PC-3 (cell line): ENCODE measurements at regions not wholly inside any gene's neighbourhood (a gene's known extent, or its start where the extent isn't known, plus 50 kb on each side); places are given as distances from the start of the nearest gene placed in this dataset.

ENCODE experiments used
- ATAC-seq: fragments of 200-7000 bp; cut with Tn5 transposase; 2 replicates; pipeline ENCODE4 v1.9.1; 2020; ENCODE audit warnings: mild to moderate bottlenecking, moderate library complexity
- BruUV-seq: library from RNA; stranded (reverse); fragments of 400-500 nt; replicated peaks from 2 replicates; lab custom pipeline; 2021; lab: Mats Ljungman, UMichigan
- CTCF ChIA-PET: fragments of 300-600 bp; sonication (Branson Sonifier 250); formaldehyde crosslinking; loops from one replicate; lab custom pipeline; 2022; ENCODE audit warnings: antibody characterized with exemption; lab: Charles Lee
- POLR2A ChIA-PET: fragments of 300-600 bp; sonication (Branson Sonifier 250); formaldehyde crosslinking; loops from one replicate; lab custom pipeline; 2022; ENCODE audit warnings: antibody characterized with exemption; ENCODE audit not compliant: unreplicated experiment; lab: Charles Lee
- DNase-seq: peaks from one replicate; pipeline ENCODE4 v3.0.0-alpha.2; 2015
- H2AFZ ChIP-seq: fragments of 300-600 bp; sonication (generic); 2 replicates; pipeline ENCODE4 v1.6.0; 2016; ENCODE audit warnings: antibody characterized with exemption, low read length
- H3F3A ChIP-seq: fragments of 300-600 bp; sonication (generic); one replicate; pipeline ENCODE4 v1.6.0; 2017; ENCODE audit warnings: antibody characterized with exemption, low read length, control low read depth, mild to moderate bottlenecking; ENCODE audit not compliant: unreplicated experiment
- H3K27ac ChIP-seq: fragments of 300-600 bp; sonication (generic); 2 replicates; pipeline ENCODE4 v1.5.1; 2016; ENCODE audit warnings: mild to moderate bottlenecking, low read length
- H3K27me3 ChIP-seq: fragments of 300-600 bp; sonication (generic); 2 replicates; pipeline ENCODE4 v1.6.1; 2016; ENCODE audit warnings: low read length, mixed read lengths
- H3K36me3 ChIP-seq: fragments of 300-600 bp; sonication (generic); 2 replicates; pipeline ENCODE4 v1.6.1; 2016; ENCODE audit warnings: low read depth, mixed run types, low read length, mixed read lengths
- H3K4me1 ChIP-seq: fragments of 300-600 bp; sonication (generic); 2 replicates; pipeline ENCODE4 v1.5.1; 2016; ENCODE audit warnings: low read length; ENCODE audit not compliant: insufficient read depth
- H3K4me2 ChIP-seq: fragments of 300-600 bp; sonication (generic); 2 replicates; pipeline ENCODE4 v1.6.0; 2016; ENCODE audit warnings: low read length
- H3K4me3 ChIP-seq: fragments of 300-600 bp; sonication (generic); 2 replicates; pipeline ENCODE4 v1.5.1; 2016; ENCODE audit warnings: mild to moderate bottlenecking, low read length, mixed read lengths
- H3K79me2 ChIP-seq: fragments of 300-600 bp; sonication (generic); 2 replicates; pipeline ENCODE4 v1.6.1; 2017; ENCODE audit warnings: low read length, mixed read lengths
- H3K9ac ChIP-seq: fragments of 300-600 bp; sonication (generic); 2 replicates; pipeline ENCODE4 v1.6.0; 2016; ENCODE audit warnings: mild to moderate bottlenecking, low read length
- H3K9me2 ChIP-seq: fragments of 300-600 bp; sonication (generic); replicated peaks from 2 replicates; pipeline ENCODE4 v1.6.1; 2016; ENCODE audit warnings: mixed run types, low read length, mixed read lengths
- H3K9me3 ChIP-seq: fragments of 300-600 bp; sonication (generic); 2 replicates; pipeline ENCODE4 v1.6.1; 2016; ENCODE audit warnings: low read length, mixed read lengths
- H4K20me1 ChIP-seq: fragments of 300-600 bp; sonication (generic); 2 replicates; pipeline ENCODE4 v1.6.1; 2016; ENCODE audit warnings: low read length, mixed read lengths
- EZH2 ChIP-seq: fragments of 300-600 bp; sonication (generic); IDR thresholded peaks from one replicate; pipeline ENCODE4 v1.6.1; 2017; ENCODE audit warnings: antibody characterized with exemption, mild to moderate bottlenecking, low read length; ENCODE audit not compliant: unreplicated experiment
- EZH2phosphoT487 ChIP-seq: fragments of 300-600 bp; sonication (generic); IDR thresholded peaks from 2 replicates; pipeline ENCODE4 v1.6.1; 2018; ENCODE audit warnings: mild to moderate bottlenecking, antibody characterized with exemption, low read length, borderline replicate concordance
- intact Hi-C: fragments of 100-400 bp; cut with micrococcal nuclease; formaldehyde crosslinking; loops from 2 replicates; pipeline ENCODE4 v1.9.0; 2023
- TF ChIP-seq, protein P1 (sequence below): fragments of 300-600 bp; sonication (generic); conservative IDR thresholded peaks from 2 replicates; pipeline ENCODE4 v1.5.1; 2017; ENCODE audit warnings: antibody characterized with exemption, low read depth, mild to moderate bottlenecking, low read length

DNA sequence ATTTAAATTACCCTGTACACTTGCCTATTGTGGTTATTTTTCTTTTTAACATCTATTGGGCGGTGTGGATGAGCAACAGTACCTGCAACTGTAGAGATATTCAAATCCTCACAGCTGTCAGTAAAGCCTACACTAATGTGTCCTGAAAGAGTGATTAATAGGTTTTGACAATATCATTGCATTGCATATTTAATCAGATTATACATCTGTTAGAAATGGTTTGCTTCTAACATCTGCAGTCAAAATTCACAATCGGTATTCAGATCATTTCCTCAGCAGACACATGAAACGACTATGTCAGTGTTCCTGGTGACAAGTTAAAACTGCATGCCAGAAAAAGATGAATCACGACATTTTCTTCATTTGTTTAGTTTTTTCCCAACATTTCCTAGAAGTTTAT lies 254.6 kb upstream of the EPHA5 start:
- Histone ChIP-seq H3K4me2 (no peak overlapping the region), H4K20me1 (no peaks in the 10 kb centered on the region), H3K79me2 (no peaks in the 10 kb centered on the region), H3K4me3 (no peak overlapping the region), H3K9me2 (no peaks in the 10 kb centered on the region), H3K9me3 (no peaks in the 10 kb centered on the region), H3K4me1 (no peaks in the 10 kb centered on the region), H3F3A (no peaks in the 10 kb centered on the region), H3K36me3 (no peaks in the 10 kb centered on the region), H3K9ac (no peak overlapping the region), H3K27me3 (no peaks in the 10 kb centered on the region), H2AFZ (no peak overlapping the region), H3K27ac (no peak overlapping the region)
- no TSS peak for BruUV-seq
- DNase-seq (no peak), ATAC-seq (no peak)
- TF ChIP-seq EZH2phosphoT487 (no peak), EZH2 (no peak)
- TF ChIP-seq, protein P1, sequence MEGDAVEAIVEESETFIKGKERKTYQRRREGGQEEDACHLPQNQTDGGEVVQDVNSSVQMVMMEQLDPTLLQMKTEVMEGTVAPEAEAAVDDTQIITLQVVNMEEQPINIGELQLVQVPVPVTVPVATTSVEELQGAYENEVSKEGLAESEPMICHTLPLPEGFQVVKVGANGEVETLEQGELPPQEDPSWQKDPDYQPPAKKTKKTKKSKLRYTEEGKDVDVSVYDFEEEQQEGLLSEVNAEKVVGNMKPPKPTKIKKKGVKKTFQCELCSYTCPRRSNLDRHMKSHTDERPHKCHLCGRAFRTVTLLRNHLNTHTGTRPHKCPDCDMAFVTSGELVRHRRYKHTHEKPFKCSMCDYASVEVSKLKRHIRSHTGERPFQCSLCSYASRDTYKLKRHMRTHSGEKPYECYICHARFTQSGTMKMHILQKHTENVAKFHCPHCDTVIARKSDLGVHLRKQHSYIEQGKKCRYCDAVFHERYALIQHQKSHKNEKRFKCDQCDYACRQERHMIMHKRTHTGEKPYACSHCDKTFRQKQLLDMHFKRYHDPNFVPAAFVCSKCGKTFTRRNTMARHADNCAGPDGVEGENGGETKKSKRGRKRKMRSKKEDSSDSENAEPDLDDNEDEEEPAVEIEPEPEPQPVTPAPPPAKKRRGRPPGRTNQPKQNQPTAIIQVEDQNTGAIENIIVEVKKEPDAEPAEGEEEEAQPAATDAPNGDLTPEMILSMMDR, result no peak
- intact Hi-C loops, result no loop called here
- CTCF ChIA-PET, result no interaction called here
- POLR2A ChIA-PET, result no interaction called here

DNA sequence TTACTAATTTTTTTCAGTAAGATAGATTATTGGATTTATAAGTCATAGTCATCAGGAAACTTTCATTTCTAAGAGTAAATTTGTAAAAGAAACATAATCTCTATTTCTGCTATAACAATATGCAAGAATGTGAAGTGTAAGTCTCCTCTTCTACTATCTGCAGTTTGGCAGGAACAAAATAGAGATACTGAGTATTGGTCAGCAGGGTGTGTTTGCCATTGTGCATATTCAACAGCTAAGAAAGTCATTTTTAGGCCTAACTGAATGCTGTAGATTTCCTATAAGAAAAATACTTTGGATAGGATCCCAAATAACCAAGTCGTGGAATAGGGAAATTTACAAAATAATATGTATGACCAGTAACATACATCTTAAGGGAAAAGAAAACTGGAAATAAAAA lies 253.3 kb upstream of the EPHA5 start:
- no TSS peak for BruUV-seq
- Histone ChIP-seq H3K27me3 (no peaks in the 10 kb centered on the region), H3K9me3 (no peaks in the 10 kb centered on the region), H3K27ac (no peak overlapping the region), H3K9me2 (no peaks in the 10 kb centered on the region), H4K20me1 (no peaks in the 10 kb centered on the region), H3K9ac (no peak overlapping the region), H3K4me2 (no peak overlapping the region), H2AFZ (0 out of 2 replicates have a peak overlapping the region, but pooled peaks have one; percentile 7), H3K79me2 (no peaks in the 10 kb centered on the region), H3K36me3 (no peaks in the 10 kb centered on the region), H3F3A (no peaks in the 10 kb centered on the region), H3K4me1 (no peaks in the 10 kb centered on the region), H3K4me3 (no peak overlapping the region)
- ATAC-seq (no peak), DNase-seq (no peak)
- POLR2A ChIA-PET, result interaction anchor here (0.6 kb wide), 1 partner anchor 11 kb away, joined by 3 read pairs; no protein-coding TSS in a partner anchor
- CTCF ChIA-PET, result no interaction called here
- intact Hi-C loops, result no loop called here
- TF ChIP-seq, protein P1, result no peak
- TF ChIP-seq EZH2, result no peak
- TF ChIP-seq EZH2phosphoT487, result no peak

DNA sequence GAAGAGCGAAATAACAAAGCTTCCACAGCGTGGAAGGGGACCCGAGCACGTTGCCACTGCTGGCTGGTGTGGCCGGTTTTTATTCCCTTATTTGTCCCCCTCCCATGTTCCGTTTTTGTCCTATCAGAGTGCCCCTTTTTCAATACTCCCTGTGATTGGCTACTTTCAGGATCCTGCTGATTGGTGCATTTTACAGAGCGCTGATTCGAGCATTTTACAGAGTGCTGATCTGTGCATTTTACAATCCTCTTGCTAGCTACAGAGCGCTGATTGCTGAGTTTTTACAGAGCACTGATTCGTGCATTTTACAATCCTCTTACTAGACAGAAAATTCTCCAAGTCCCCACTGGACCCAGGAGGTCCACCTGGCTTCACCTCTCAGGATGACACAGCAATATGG lies 250.9 kb upstream of the EPHA5 start:
- Histone ChIP-seq H3K27ac (no peak overlapping the region), H3K36me3 (no peaks in the 10 kb centered on the region), H4K20me1 (no peaks in the 10 kb centered on the region), H3K4me2 (no peak overlapping the region), H3K9me3 (no peaks in the 10 kb centered on the region), H3K9ac (no peak overlapping the region), H3K4me3 (no peak overlapping the region), H3K4me1 (no peaks in the 10 kb centered on the region), H3K79me2 (no peaks in the 10 kb centered on the region), H2AFZ (no peak overlapping the region), H3K9me2 (no peaks in the 10 kb centered on the region), H3F3A (no peaks in the 10 kb centered on the region), H3K27me3 (no peaks in the 10 kb centered on the region)
- no TSS peak for BruUV-seq
- DNase-seq, result no peak
- ChIA-PET CTCF (no interaction called here), POLR2A (no interaction called here)
- TF ChIP-seq EZH2 (no peak), EZH2phosphoT487 (no peak)
- TF ChIP-seq, protein P1, result no peak
- intact Hi-C loops, result no loop called here
- ATAC-seq, result no peak
